HepG2 (cell line): ENCODE measurements at regions not wholly inside any gene's neighbourhood (a gene's known extent, or its start where the extent isn't known, plus 50 kb on each side); places are given as distances from the start of the nearest gene placed in this dataset.

ENCODE experiments used
- ATAC-seq: fragments of 200-7000 bp; cut with Tn5 transposase; 3 replicates; pipeline ENCODE4 v1.9.1; 2020; ENCODE audit warnings: mild to moderate bottlenecking, moderate library complexity
- BruUV-seq: library from RNA; stranded (reverse); fragments of 400-500 nt; replicated peaks from 2 replicates; lab custom pipeline; 2021; lab: Mats Ljungman, UMichigan
- CTCF ChIA-PET: fragments of 300-600 bp; formaldehyde crosslinking; extraction: SDS; loops from one replicate; lab custom pipeline; 2021; ENCODE audit warnings: low total read pairs, inconsistent platforms, low intra/inter-chr PET ratio; lab: Yijun Ruan, JAX
- POLR2A ChIA-PET: fragments of 350-600 bp; sonication (Branson Sonifier 250); formaldehyde crosslinking; loops from one replicate; lab custom pipeline; 2020; ENCODE audit warnings: antibody characterized with exemption, inconsistent platforms; lab: Yijun Ruan, JAX
- DNase-seq: peaks from one replicate; pipeline ENCODE4 v3.0.0-alpha.2; 2015; ENCODE audit warnings: low spot score
- FAIRE-seq: peaks from 3 replicates; lab custom pipeline; 2011; peaks lifted over from hg19 to GRCh38; lab: Jason Lieb, UNC
- H2AFZ ChIP-seq: one replicate; pipeline ENCODE4 v1.6.1; 2011; ENCODE audit warnings: low read length, inconsistent platforms
- H3K27ac ChIP-seq: fragments of 300-600 bp; 3 replicates; pipeline ENCODE4 v1.8.0; 2011; ENCODE audit warnings: mixed run types, mild to moderate bottlenecking, mixed read lengths, low read length, inconsistent platforms; ENCODE audit not compliant: insufficient read depth; ENCODE audit errors: extremely low read length
- H3K27me3 ChIP-seq, 2 experiments: fragments of 200-600 bp in 1 of 2; 2 replicates in 1 of 2; 3 replicates in 1 of 2; pipeline versions ENCODE4 v1.6.0 to v1.8.0; 2011; ENCODE audit warnings: low read length in 2 of 2, mild to moderate bottlenecking in 2 of 2, moderate library complexity in 2 of 2, inconsistent platforms in 1 of 2; ENCODE audit not compliant: insufficient read depth in 2 of 2, control insufficient read depth in 1 of 2
- H3K36me3 ChIP-seq, 2 experiments: fragments of 200-600 bp in 1 of 2; replicated peaks in 1 of 2; 2 replicates in 1 of 2; 3 replicates in 1 of 2; pipeline versions ENCODE4 v1.5.1 to v1.8.0; 2011; ENCODE audit warnings: low read length in 2 of 2, inconsistent platforms in 1 of 2; ENCODE audit not compliant: insufficient read depth in 2 of 2, control insufficient read depth in 1 of 2
- H3K4me1 ChIP-seq: 2 replicates; pipeline ENCODE4 v1.5.1; 2012; ENCODE audit warnings: low read length, inconsistent platforms; ENCODE audit not compliant: insufficient read depth
- H3K4me2 ChIP-seq: 2 replicates; pipeline ENCODE4 v1.6.0; 2011; ENCODE audit warnings: low read depth, low read length, inconsistent platforms
- H3K4me3 ChIP-seq, 3 experiments: fragments of 200-600 bp in 1 of 3; sonication (generic), shearing (Covaris generic) in 1 of 3; replicated peaks in 1 of 3; 2 replicates each; pipeline ENCODE4 v1.5.1; 2011 to 2016; ENCODE audit warnings: low read length in 3 of 3, inconsistent platforms in 2 of 3, low read depth in 2 of 3, mild to moderate bottlenecking in 2 of 3, control low read depth in 1 of 3, mixed read lengths in 1 of 3; ENCODE audit not compliant: insufficient read depth in 1 of 3
- H3K79me2 ChIP-seq: one replicate; pipeline ENCODE4 v1.6.1; 2011; ENCODE audit warnings: low read length, inconsistent platforms; ENCODE audit not compliant: insufficient read depth
- H3K9ac ChIP-seq: 2 replicates; pipeline ENCODE4 v1.6.0; 2011; ENCODE audit warnings: mild to moderate bottlenecking, low read depth, low read length, inconsistent platforms; ENCODE audit not compliant: insufficient read depth
- H3K9me3 ChIP-seq: 2 replicates; pipeline ENCODE4 v1.5.1; 2012; ENCODE audit warnings: mild to moderate bottlenecking, low read length
- H4K20me1 ChIP-seq: 2 replicates; pipeline ENCODE4 v1.6.0; 2011; ENCODE audit warnings: inconsistent platforms, mild to moderate bottlenecking, low read length, moderate library complexity; ENCODE audit not compliant: insufficient read depth
- ARNTL ChIP-seq: sonication (generic); formaldehyde crosslinking; IDR thresholded peaks from 2 replicates; pipeline ENCODE4 v1.4.0; 2020; ENCODE audit warnings: mild to moderate bottlenecking, missing genetic modification reagents
- CBX1 ChIP-seq: IDR thresholded peaks from one replicate; pipeline ENCODE4 v1.6.1; 2016; ENCODE audit warnings: antibody characterized with exemption, low read depth
- ETV6 ChIP-seq: sonication (generic); formaldehyde crosslinking; conservative IDR thresholded peaks from 2 replicates; pipeline ENCODE4 v1.4.0; 2020; ENCODE audit warnings: missing genetic modification reagents
- KLF6 ChIP-seq: IDR thresholded peaks from 2 replicates; pipeline ENCODE4 v1.8.0; 2016; ENCODE audit warnings: missing biosample characterization, missing genetic modification reagents
- MBNL3 ChIP-seq: fragments of 250-450 bp; sonication (Bioruptor Pico); conservative IDR thresholded peaks from 2 replicates; pipeline ENCODE4 v1.8.0; 2022; ENCODE audit warnings: mild to moderate bottlenecking, inconsistent platforms
- PHF21A ChIP-seq: sonication (generic); formaldehyde crosslinking; IDR thresholded peaks from 2 replicates; pipeline ENCODE4 v1.5.0; 2020; ENCODE audit warnings: mild to moderate bottlenecking, missing genetic modification reagents
- RELA ChIP-seq: sonication (generic); formaldehyde crosslinking; IDR thresholded peaks from 2 replicates; pipeline ENCODE4 v1.4.0; 2020; ENCODE audit warnings: missing genetic modification reagents
- RXRB ChIP-seq: IDR thresholded peaks from 2 replicates; pipeline ENCODE4 v1.6.1; 2016; ENCODE audit warnings: borderline replicate concordance, missing genetic modification reagents, missing compliant biosample characterization
- SNAPC5 ChIP-seq: sonication (generic); formaldehyde crosslinking; IDR thresholded peaks from 2 replicates; pipeline ENCODE4 v1.8.1; 2023; ENCODE audit warnings: mild to moderate bottlenecking, missing genetic modification reagents, borderline replicate concordance
- SRY ChIP-seq: sonication (generic); formaldehyde crosslinking; IDR thresholded peaks from 2 replicates; pipeline ENCODE4 v1.8.0; 2022; ENCODE audit warnings: mild to moderate bottlenecking, missing genetic modification reagents
- ZNF136 ChIP-seq: sonication (generic); formaldehyde crosslinking; IDR thresholded peaks from 2 replicates; pipeline ENCODE4 v1.8.1; 2022; ENCODE audit warnings: low read depth, mild to moderate bottlenecking, moderate library complexity, missing genetic modification reagents
- ZNF143 ChIP-seq: sonication (generic); formaldehyde crosslinking; IDR thresholded peaks from 2 replicates; pipeline ENCODE4 v1.4.0; 2020; ENCODE audit warnings: missing genetic modification reagents
- ZNF18 ChIP-seq: sonication (generic); formaldehyde crosslinking; IDR thresholded peaks from 2 replicates; pipeline ENCODE4 v1.8.0; 2022; ENCODE audit warnings: mild to moderate bottlenecking, missing genetic modification reagents; ENCODE audit not compliant: insufficient replicate concordance
- ZNF224 ChIP-seq: sonication (generic); formaldehyde crosslinking; IDR thresholded peaks from 2 replicates; pipeline ENCODE4 v1.5.0; 2020; ENCODE audit warnings: mild to moderate bottlenecking, missing genetic modification reagents
- ZNF430 ChIP-seq: sonication (generic); formaldehyde crosslinking; IDR thresholded peaks from 2 replicates; pipeline ENCODE4 v1.9.0; 2021; ENCODE audit warnings: mild to moderate bottlenecking, missing genetic modification reagents
- ZNF530 ChIP-seq: sonication (generic); formaldehyde crosslinking; IDR thresholded peaks from 2 replicates; pipeline ENCODE4 v1.5.0; 2020; ENCODE audit warnings: low read depth, mild to moderate bottlenecking, missing genetic modification reagents
- ZNF644 ChIP-seq: IDR thresholded peaks from 2 replicates; pipeline ENCODE4 v1.6.1; 2016; ENCODE audit warnings: low read depth
- ZSCAN25 ChIP-seq: sonication (generic); formaldehyde crosslinking; IDR thresholded peaks from 2 replicates; pipeline ENCODE4 v1.8.0; 2022; ENCODE audit warnings: mild to moderate bottlenecking, missing genetic modification reagents
- WGBS: methylation state at CpG from one replicate; pipeline ENCODE4 v1.1.6; 2017; ENCODE audit warnings: low lambda C conversion rate; 5-methylcytosine and 5-hydroxymethylcytosine counted together
- in situ Hi-C: cut with HindIII; loops from 2 replicates; pipeline ENCODE4 v1.10.0; 2017; ENCODE audit warnings: low pct_unique_long_range_greater_than_20kb; ENCODE audit not compliant: extremely low pct_ligation_motif_present
- intact Hi-C: fragments of 100-400 bp; cut with micrococcal nuclease; formaldehyde crosslinking; loops from one replicate; pipeline ENCODE4 v1.10.0; 2022; ENCODE audit not compliant: unreplicated experiment
- TF ChIP-seq, protein P1 (sequence below): IDR thresholded peaks from 2 replicates; pipeline ENCODE4 v1.6.1; 2018; ENCODE audit warnings: missing genetic modification reagents
- TF ChIP-seq, protein P2 (sequence below): sonication (generic); formaldehyde crosslinking; conservative IDR thresholded peaks from 2 replicates; pipeline ENCODE4 v1.4.0; 2020; ENCODE audit warnings: mild to moderate bottlenecking, missing genetic modification reagents, moderate library complexity

- ChIA-PET CTCF (no interaction called here), POLR2A (no interaction called here)
- Histone ChIP-seq H3K79me2 (no peaks in the 10 kb centered on the region), H3K36me3 (no peaks in the 10 kb centered on the region), H3K4me3 (no peak overlapping the region), H4K20me1 (no peaks in the 10 kb centered on the region), H3K27me3 (no peaks in the 10 kb centered on the region), H3K4me1 (no peaks in the 10 kb centered on the region), H3K9me3 (no peaks in the 10 kb centered on the region), H3K27ac (no peak overlapping the region), H3K4me2 (no peak overlapping the region), H3K9ac (no peak overlapping the region), H2AFZ (no peak overlapping the region)
- ATAC-seq (no peak), DNase-seq (no peak), FAIRE-seq (no peak)
- intact Hi-C loops (no loop called here), in situ Hi-C loops (no loop called here)
- TF ChIP-seq ZNF530: no peak
- no peak for TF ChIP-seq MBNL3 (CRISPR knock-in tag)
- no peak for TF ChIP-seq KLF6
- no peak for TF ChIP-seq RELA (CRISPR knock-in tag)
- TF ChIP-seq, protein P1, sequence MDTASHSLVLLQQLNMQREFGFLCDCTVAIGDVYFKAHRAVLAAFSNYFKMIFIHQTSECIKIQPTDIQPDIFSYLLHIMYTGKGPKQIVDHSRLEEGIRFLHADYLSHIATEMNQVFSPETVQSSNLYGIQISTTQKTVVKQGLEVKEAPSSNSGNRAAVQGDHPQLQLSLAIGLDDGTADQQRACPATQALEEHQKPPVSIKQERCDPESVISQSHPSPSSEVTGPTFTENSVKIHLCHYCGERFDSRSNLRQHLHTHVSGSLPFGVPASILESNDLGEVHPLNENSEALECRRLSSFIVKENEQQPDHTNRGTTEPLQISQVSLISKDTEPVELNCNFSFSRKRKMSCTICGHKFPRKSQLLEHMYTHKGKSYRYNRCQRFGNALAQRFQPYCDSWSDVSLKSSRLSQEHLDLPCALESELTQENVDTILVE (CRISPR knock-in tag): no peak
- TF ChIP-seq RXRB (CRISPR knock-in tag): no peak
- TF ChIP-seq ZNF143 (CRISPR knock-in tag): no peak
- TF ChIP-seq PHF21A (CRISPR knock-in tag): no peak
- no peak for TF ChIP-seq SRY (CRISPR knock-in tag)
- TF ChIP-seq ZNF18 (CRISPR knock-in tag): no peak
- TF ChIP-seq ETV6 (CRISPR knock-in tag): no peak
- TF ChIP-seq ZNF430 (CRISPR knock-in tag): no peak
- TF ChIP-seq, protein P2, sequence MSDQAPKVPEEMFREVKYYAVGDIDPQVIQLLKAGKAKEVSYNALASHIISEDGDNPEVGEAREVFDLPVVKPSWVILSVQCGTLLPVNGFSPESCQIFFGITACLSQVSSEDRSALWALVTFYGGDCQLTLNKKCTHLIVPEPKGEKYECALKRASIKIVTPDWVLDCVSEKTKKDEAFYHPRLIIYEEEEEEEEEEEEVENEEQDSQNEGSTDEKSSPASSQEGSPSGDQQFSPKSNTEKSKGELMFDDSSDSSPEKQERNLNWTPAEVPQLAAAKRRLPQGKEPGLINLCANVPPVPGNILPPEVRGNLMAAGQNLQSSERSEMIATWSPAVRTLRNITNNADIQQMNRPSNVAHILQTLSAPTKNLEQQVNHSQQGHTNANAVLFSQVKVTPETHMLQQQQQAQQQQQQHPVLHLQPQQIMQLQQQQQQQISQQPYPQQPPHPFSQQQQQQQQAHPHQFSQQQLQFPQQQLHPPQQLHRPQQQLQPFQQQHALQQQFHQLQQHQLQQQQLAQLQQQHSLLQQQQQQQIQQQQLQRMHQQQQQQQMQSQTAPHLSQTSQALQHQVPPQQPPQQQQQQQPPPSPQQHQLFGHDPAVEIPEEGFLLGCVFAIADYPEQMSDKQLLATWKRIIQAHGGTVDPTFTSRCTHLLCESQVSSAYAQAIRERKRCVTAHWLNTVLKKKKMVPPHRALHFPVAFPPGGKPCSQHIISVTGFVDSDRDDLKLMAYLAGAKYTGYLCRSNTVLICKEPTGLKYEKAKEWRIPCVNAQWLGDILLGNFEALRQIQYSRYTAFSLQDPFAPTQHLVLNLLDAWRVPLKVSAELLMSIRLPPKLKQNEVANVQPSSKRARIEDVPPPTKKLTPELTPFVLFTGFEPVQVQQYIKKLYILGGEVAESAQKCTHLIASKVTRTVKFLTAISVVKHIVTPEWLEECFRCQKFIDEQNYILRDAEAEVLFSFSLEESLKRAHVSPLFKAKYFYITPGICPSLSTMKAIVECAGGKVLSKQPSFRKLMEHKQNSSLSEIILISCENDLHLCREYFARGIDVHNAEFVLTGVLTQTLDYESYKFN (CRISPR knock-in tag): no peak
- TF ChIP-seq ZSCAN25 (CRISPR knock-in tag): no peak
- TF ChIP-seq ZNF224: no peak
- TF ChIP-seq ARNTL (CRISPR knock-in tag): no peak
- TF ChIP-seq SNAPC5 (CRISPR knock-in tag): no peak
- no peak for TF ChIP-seq ZNF644 (CRISPR knock-in tag)
- no peak for TF ChIP-seq CBX1
- no peak for TF ChIP-seq ZNF136 (CRISPR knock-in tag)
- 2% methylated on average over 3 of the region's 3 CpGs for WGBS
- BruUV-seq: no TSS peak
These were observed 672.2 kb downstream of the DIPK2A start for GRCh38 chr3:144643771-144644198.
